Activated naive CD8-positive, alpha-beta T cell treated with anti-CD3 and anti-CD28 coated beads for 36 hours (primary cell): ENCODE measurements at regions not wholly inside any gene's neighbourhood (a gene's known extent, or its start where the extent isn't known, plus 50 kb on each side); places are given as distances from the start of the nearest gene placed in this dataset.

Experiments
- DNase-seq: peaks from one replicate; pipeline ENCODE4 v3.0.0; 2021
- H3K27ac Mint-ChIP-seq: one replicate; pipeline ENCODE4 v1.8.0; 2022; ENCODE audit warnings: mild to moderate bottlenecking, moderate library complexity, mixed read lengths
- H3K27me3 Mint-ChIP-seq: one replicate; pipeline ENCODE4 v1.8.0; 2022; ENCODE audit warnings: mild to moderate bottlenecking, mixed read lengths
- H3K36me3 Mint-ChIP-seq: one replicate; pipeline ENCODE4 v1.8.0; 2021; ENCODE audit warnings: mild to moderate bottlenecking, mixed read lengths
- H3K4me1 Mint-ChIP-seq: one replicate; pipeline ENCODE4 v1.8.0; 2021; ENCODE audit warnings: mixed read lengths
- H3K4me3 Mint-ChIP-seq: one replicate; pipeline ENCODE4 v1.8.0; 2022; ENCODE audit warnings: mild to moderate bottlenecking, moderate library complexity, mixed read lengths
- H3K9me3 Mint-ChIP-seq: one replicate; pipeline ENCODE4 v1.8.0; 2022; ENCODE audit warnings: mixed read lengths

GRCh38 chr4:57437649-57438048 is 327.5 kb upstream of the IGFBP7 start:
- DNase-seq, result no peak
- no peaks in the 10 kb centered on the region for H3K36me3 Mint-ChIP-seq
- no peak overlapping the region for H3K4me3 Mint-ChIP-seq
- no peaks in the 10 kb centered on the region for H3K9me3 Mint-ChIP-seq
- H3K4me1 Mint-ChIP-seq, result no peaks in the 10 kb centered on the region
- H3K27ac Mint-ChIP-seq, result no peak overlapping the region
- no peaks in the 10 kb centered on the region for H3K27me3 Mint-ChIP-seq

GRCh38 chr4:57435300-57435699 is 325.1 kb upstream of the IGFBP7 start:
- H3K27me3 Mint-ChIP-seq, result no peaks in the 10 kb centered on the region
- no peak overlapping the region for H3K27ac Mint-ChIP-seq
- no peak for DNase-seq
- no peaks in the 10 kb centered on the region for H3K36me3 Mint-ChIP-seq
- no peak overlapping the region for H3K4me3 Mint-ChIP-seq
- H3K4me1 Mint-ChIP-seq, result no peaks in the 10 kb centered on the region
- no peaks in the 10 kb centered on the region for H3K9me3 Mint-ChIP-seq

GRCh38 chr4:57430726-57431125 is 320.5 kb upstream of the IGFBP7 start:
- H3K36me3 Mint-ChIP-seq, result no peaks in the 10 kb centered on the region
- no peaks in the 10 kb centered on the region for H3K27me3 Mint-ChIP-seq
- no peaks in the 10 kb centered on the region for H3K4me1 Mint-ChIP-seq
- H3K9me3 Mint-ChIP-seq, result no peaks in the 10 kb centered on the region
- H3K4me3 Mint-ChIP-seq, result no peak overlapping the region
- no peak overlapping the region for H3K27ac Mint-ChIP-seq
- no peak for DNase-seq

- H3K9me3 Mint-ChIP-seq, result no peaks in the 10 kb centered on the region
- H3K27ac Mint-ChIP-seq, result no peak overlapping the region
- no peaks in the 10 kb centered on the region for H3K27me3 Mint-ChIP-seq
- no peaks in the 10 kb centered on the region for H3K36me3 Mint-ChIP-seq
- no peak overlapping the region for H3K4me3 Mint-ChIP-seq
- DNase-seq, result peak; percentile 26
- H3K4me1 Mint-ChIP-seq, result no peaks in the 10 kb centered on the region
Measured at GRCh38 chr4:57426779-57427395, 316.7 kb upstream of the IGFBP7 start.

GRCh38 chr4:57425610-57426009 is 315.4 kb upstream of the IGFBP7 start:
- Mint-ChIP-seq H3K27ac (no peak overlapping the region), H3K36me3 (no peaks in the 10 kb centered on the region), H3K4me1 (no peaks in the 10 kb centered on the region), H3K4me3 (no peak overlapping the region), H3K9me3 (peaks cover 1% of the 10 kb centered on the region), H3K27me3 (no peaks in the 10 kb centered on the region)
- no peak for DNase-seq

- Mint-ChIP-seq H3K36me3 (no peaks in the 10 kb centered on the region), H3K27ac (no peak overlapping the region), H3K9me3 (peaks cover 1% of the 10 kb centered on the region), H3K27me3 (no peaks in the 10 kb centered on the region), H3K4me3 (no peak overlapping the region), H3K4me1 (no peaks in the 10 kb centered on the region)
- DNase-seq, result no peak
Measured at GRCh38 chr4:57424232-57424897, 314.2 kb upstream of the IGFBP7 start.

- no peak for DNase-seq
- H3K27ac Mint-ChIP-seq, result no peak overlapping the region
- no peaks in the 10 kb centered on the region for H3K27me3 Mint-ChIP-seq
- no peak overlapping the region for H3K4me3 Mint-ChIP-seq
- H3K9me3 Mint-ChIP-seq, result peaks cover 1% of the 10 kb centered on the region
- H3K4me1 Mint-ChIP-seq, result no peaks in the 10 kb centered on the region
- H3K36me3 Mint-ChIP-seq, result no peaks in the 10 kb centered on the region
Measured at GRCh38 chr4:57418133-57418532, 307.9 kb upstream of the IGFBP7 start.

GRCh38 chr4:57412259-57413054 is 302.3 kb upstream of the IGFBP7 start:
- Mint-ChIP-seq H3K36me3 (no peaks in the 10 kb centered on the region), H3K9me3 (no peaks in the 10 kb centered on the region), H3K27ac (no peak overlapping the region), H3K27me3 (no peaks in the 10 kb centered on the region), H3K4me3 (no peak overlapping the region), H3K4me1 (no peaks in the 10 kb centered on the region)
- DNase-seq, result peak; percentile 0

GRCh38 chr4:57410331-57411052 is 300.3 kb upstream of the IGFBP7 start:
- DNase-seq, result no peak
- H3K36me3 Mint-ChIP-seq, result no peaks in the 10 kb centered on the region
- no peak overlapping the region for H3K27ac Mint-ChIP-seq
- no peaks in the 10 kb centered on the region for H3K27me3 Mint-ChIP-seq
- H3K9me3 Mint-ChIP-seq, result no peaks in the 10 kb centered on the region
- H3K4me3 Mint-ChIP-seq, result no peak overlapping the region
- no peaks in the 10 kb centered on the region for H3K4me1 Mint-ChIP-seq

GRCh38 chr4:57405359-57405758 is 295.2 kb upstream of the IGFBP7 start:
- Mint-ChIP-seq H3K36me3 (no peaks in the 10 kb centered on the region), H3K4me3 (no peak overlapping the region), H3K27me3 (no peaks in the 10 kb centered on the region), H3K9me3 (no peaks in the 10 kb centered on the region), H3K4me1 (no peaks in the 10 kb centered on the region), H3K27ac (no peak overlapping the region)
- no peak for DNase-seq

GRCh38 chr4:57404483-57404882 is 294.3 kb upstream of the IGFBP7 start:
- no peak for DNase-seq
- Mint-ChIP-seq H3K4me1 (no peaks in the 10 kb centered on the region), H3K4me3 (no peak overlapping the region), H3K27ac (no peak overlapping the region), H3K9me3 (no peaks in the 10 kb centered on the region), H3K27me3 (no peaks in the 10 kb centered on the region), H3K36me3 (no peaks in the 10 kb centered on the region)

- H3K4me1 Mint-ChIP-seq, result no peaks in the 10 kb centered on the region
- H3K27me3 Mint-ChIP-seq, result no peaks in the 10 kb centered on the region
- H3K27ac Mint-ChIP-seq, result no peak overlapping the region
- H3K4me3 Mint-ChIP-seq, result no peak overlapping the region
- no peaks in the 10 kb centered on the region for H3K36me3 Mint-ChIP-seq
- DNase-seq, result no peak
- no peaks in the 10 kb centered on the region for H3K9me3 Mint-ChIP-seq
Measured at GRCh38 chr4:57403591-57403990, 293.4 kb upstream of the IGFBP7 start.

GRCh38 chr4:57401586-57401985 is 291.4 kb upstream of the IGFBP7 start:
- H3K27me3 Mint-ChIP-seq, result no peaks in the 10 kb centered on the region
- H3K4me3 Mint-ChIP-seq, result no peak overlapping the region
- H3K4me1 Mint-ChIP-seq, result no peaks in the 10 kb centered on the region
- H3K27ac Mint-ChIP-seq, result no peak overlapping the region
- H3K36me3 Mint-ChIP-seq, result no peaks in the 10 kb centered on the region
- no peak for DNase-seq
- H3K9me3 Mint-ChIP-seq, result no peaks in the 10 kb centered on the region

- H3K27me3 Mint-ChIP-seq, result no peaks in the 10 kb centered on the region
- DNase-seq, result no peak
- no peaks in the 10 kb centered on the region for H3K9me3 Mint-ChIP-seq
- H3K4me3 Mint-ChIP-seq, result no peak overlapping the region
- H3K27ac Mint-ChIP-seq, result no peak overlapping the region
- H3K36me3 Mint-ChIP-seq, result no peaks in the 10 kb centered on the region
- H3K4me1 Mint-ChIP-seq, result no peaks in the 10 kb centered on the region
Measured at GRCh38 chr4:57378766-57379165, 268.6 kb upstream of the IGFBP7 start.

- DNase-seq, result no peak
- peaks cover 3% of the 10 kb centered on the region for H3K27me3 Mint-ChIP-seq
- no peak overlapping the region for H3K27ac Mint-ChIP-seq
- no peaks in the 10 kb centered on the region for H3K4me1 Mint-ChIP-seq
- no peak overlapping the region for H3K4me3 Mint-ChIP-seq
- no peaks in the 10 kb centered on the region for H3K36me3 Mint-ChIP-seq
- H3K9me3 Mint-ChIP-seq, result no peaks in the 10 kb centered on the region
Measured at GRCh38 chr4:57374866-57375595, 264.8 kb upstream of the IGFBP7 start.
